HG02571 (cell line): ENCODE measurements at regions not wholly inside any gene's neighbourhood (a gene's known extent, or its start where the extent isn't known, plus 50 kb on each side); places are given as distances from the start of the nearest gene placed in this dataset.

Experiments
- ATAC-seq: cut with Tn5 transposase; IDR thresholded peaks from one replicate; pipeline ENCODE4 v1.9.1; 2021; ENCODE audit warnings: mild to moderate bottlenecking, moderate library complexity; ENCODE audit not compliant: unreplicated experiment

- ATAC-seq: no peak
Observed at GRCh38 chr15:66900586-66901310, 164.7 kb upstream of the SMAD3 start.

DNA sequence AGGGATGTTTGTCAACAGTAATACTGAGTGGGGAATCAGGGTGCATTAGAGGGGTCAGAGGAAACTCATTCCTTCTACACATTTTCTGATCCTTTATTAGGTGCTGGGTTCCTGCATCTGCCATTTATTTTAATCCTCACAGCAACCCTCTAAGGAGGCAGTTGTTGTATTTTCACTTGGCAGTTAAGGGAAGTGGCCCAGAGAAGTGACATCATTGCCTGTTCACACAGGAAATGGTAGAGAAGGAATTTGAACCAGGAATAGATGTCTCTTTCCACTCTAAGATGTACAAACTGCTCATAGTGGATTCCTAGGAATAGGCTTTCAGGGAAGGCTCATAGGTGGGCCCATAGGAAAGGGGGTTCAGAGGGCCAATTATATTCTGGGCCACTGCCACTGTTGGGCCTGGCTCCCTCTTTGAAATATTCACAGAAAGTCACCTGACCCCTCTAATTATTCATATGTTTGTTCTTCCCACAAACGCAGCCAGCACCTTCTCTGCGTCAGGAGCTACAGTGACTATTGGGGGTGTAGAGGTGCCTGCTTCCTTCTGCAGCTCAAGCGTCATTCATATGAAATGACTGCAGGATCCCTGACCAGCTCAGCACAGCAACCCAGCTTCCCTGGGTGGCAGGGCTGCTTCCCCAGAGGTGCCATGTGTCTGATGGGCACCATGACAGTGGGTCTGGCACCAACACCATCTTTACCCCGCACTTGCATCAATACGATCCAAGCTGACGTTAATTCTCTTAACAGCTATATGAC is 163.9 kb upstream of the SMAD3 start:
- no peak for ATAC-seq

DNA sequence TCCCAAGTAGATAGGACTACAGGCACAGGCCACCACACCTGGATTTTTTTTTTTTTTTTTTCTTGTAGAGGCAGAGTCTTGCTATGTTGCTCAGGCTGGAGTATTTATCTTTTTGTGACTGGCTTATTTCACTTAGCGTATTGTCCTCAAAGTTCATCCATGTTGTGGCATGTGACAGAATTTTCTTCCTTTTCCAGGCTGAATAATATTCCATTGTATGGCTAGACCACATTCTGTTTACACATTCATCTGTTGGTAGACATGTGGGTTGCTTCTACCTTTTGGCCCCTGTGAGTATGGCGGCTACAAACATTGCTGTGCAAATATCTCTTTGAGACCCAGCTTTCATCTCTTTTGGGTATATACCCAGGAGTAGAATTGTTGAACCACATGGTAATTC is 160.2 kb upstream of the SMAD3 start:
- no peak for ATAC-seq

- no peak for ATAC-seq
Observed at GRCh38 chr15:66905954-66906353, 159.4 kb upstream of the SMAD3 start.

DNA sequence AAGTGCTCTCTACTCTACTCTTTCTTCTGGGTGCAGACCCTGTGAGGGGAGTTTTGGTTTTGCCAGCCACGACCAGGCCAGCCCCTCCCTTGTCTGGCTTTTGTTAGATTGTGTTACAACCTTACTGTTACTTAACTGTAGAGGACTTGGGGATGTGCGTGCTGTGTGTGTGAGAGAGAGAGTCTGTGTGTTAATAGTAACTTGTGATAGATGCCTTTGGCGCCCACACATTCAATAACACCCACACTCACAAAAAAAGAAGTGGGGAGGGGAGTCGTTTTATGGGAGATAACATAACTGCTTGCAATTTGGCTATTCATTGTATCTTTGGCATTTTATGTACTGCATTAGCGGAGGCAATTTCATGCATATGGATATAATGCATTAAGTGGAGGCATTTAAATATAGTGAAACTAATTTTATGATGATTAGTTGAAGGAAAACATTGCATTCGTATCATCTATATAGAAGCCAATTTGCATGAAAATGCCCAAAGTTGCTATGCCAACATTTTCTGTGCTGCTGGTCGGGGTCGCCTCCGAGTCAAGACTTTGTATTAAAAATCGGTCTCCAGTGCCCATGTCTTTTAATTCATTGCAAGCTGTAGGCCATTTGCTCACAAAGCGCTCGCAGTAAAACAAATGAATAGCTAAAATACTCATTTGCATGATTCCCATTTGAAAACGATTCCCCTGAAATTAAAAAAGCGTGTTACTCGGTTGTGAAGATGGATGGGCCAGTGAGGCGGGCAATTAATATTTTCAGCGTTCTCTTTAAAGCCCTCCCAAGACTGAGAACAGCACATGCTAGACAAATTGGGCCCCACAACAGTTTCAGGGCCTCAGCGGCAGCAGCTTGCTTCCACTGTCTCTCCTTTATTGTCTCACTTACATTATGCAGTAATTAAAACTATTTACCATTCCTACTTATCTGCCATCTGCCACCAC is 158.5 kb upstream of the SMAD3 start:
- no peak for ATAC-seq

DNA sequence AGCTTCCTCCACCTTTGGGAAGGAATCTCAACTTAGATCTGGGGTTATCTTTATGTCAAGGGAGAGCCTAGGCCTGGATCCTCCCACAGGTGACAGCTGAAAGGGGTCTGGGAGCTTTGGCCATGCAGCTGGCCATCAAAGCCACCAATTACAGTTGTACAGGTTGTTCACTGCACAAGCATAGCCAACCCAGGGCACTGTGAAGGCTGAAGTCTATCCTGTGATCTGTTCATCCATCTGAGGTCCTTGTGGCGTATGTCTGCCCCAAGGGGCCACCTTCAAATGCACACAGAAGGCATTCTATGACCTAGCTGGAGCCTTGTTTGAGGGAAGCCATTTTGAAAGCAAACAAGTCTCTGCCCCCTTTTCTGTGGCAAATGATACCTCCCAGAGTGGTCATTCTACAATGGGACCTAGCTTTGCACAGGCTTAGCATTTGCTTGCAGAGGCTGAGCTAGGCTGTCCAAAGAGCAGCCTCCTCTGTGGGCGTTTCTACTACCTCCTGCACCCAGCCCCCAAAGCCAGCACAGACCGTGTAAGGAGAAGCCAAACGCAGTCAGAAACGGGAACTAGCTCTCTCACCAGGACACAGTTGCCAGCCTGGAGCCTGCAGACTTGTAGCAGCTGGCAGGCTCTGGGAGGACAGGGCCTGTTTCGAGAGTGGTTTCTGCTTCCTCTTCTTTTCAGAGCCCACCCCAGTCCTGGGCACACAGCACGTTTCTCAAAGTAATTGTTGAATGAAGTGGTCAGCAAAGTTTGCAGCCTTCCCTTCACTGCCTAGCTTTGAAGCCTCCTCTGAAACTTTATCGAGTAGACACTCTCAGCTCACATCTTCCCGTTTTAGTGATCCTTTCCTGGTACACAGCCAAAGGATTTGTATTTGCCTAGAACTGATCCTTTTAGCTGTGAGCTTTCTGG is 157.3 kb upstream of the SMAD3 start:
- no peak for ATAC-seq

- ATAC-seq: no peak
Observed at GRCh38 chr15:66908744-66909095, 156.7 kb upstream of the SMAD3 start.

- no peak for ATAC-seq
Observed at GRCh38 chr15:66909381-66909890, 156.0 kb upstream of the SMAD3 start.

DNA sequence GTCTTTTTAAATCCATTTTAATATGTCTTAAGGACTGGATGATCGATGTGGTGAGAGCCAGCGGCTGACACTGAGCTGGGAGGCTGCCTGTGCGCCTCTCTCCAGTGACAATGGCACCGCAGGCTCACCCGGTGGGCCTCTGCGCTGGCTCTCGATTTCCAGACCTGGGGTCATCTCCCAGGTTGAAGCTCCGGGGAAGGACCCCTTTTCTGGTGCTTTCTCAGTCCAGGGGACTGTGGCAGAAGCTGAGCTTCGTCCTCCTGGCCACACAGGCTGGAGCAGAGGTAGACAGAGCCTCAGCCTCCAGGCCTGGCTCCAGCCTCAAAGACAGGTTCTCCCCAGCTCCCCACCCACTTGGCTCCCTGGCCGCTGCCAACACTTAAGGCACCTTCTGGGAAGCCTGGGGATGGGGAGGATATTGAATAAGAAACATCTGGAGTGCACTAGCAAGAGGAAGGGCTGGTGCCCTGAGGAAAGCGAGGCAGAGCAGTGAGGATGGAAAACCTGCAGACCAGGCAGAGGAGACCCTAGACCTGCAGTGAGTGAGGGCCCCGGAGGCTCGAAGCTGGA is 154.2 kb upstream of the SMAD3 start:
- ATAC-seq: no peak

GRCh38 chr15:66912001-66912400 is 153.4 kb upstream of the SMAD3 start:
- ATAC-seq: no peak

DNA sequence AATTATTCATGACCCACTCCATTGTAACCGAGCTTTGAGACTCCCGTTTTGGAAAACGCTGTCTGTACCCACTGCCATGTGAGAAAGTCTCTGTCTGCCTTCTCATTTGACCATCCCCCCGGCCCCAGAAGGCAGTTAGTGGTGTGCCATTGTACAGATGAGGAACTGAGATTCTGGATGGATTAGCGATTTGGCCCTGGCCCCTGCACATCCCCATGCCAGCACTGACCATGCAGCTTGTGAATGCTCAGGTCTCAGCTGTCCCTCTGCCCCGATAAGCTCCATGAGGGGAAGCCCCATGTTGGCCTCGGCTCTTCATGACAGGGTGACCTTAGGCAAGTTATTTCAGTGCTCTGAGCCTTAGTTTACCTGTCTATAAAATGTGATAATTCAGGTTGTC is 153.0 kb upstream of the SMAD3 start:
- no peak for ATAC-seq

- no peak for ATAC-seq
Observed at GRCh38 chr15:66917904-66918448, 147.4 kb upstream of the SMAD3 start.

DNA sequence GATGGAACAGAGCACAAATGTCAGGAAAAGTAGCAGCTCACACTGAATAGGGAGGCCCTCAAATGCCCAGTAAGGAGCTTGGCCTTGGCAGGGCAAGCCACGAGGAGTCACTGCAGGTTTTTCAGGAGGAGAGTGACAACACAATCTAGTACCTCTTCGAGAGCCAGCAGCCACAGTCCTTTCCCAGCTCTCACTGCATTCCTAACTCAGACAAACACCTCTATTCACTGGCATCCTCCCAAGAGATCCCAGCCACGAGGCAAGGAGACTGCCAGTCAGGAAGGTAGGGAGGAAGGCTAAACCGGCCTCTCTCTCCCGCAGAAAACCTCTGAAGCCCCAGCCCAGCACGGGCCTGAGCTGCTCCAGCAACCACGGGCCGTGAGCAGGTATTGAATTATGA is 146.0 kb upstream of the SMAD3 start:
- ATAC-seq: no peak

- no peak for ATAC-seq
Observed at GRCh38 chr15:66921319-66921915, 144.0 kb upstream of the SMAD3 start.

DNA sequence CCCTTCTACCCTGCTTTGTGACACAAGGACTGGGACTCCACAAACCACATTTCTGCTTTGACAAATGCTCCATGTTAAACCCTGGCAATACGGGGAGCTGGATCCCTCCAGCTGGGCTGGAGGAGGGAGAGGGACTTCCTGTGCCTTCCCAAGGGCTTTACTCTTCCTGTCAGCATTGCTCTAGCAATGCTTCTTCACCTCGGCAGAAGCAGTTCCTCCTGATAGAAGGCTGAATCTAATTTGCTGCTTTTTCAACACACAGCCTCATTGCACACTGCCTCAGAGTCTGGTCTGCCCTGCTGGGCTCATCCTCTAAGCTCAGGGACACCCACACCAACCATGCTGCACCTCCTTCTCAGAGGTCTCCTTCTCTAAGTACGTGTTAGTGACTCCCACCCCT is 142.8 kb upstream of the SMAD3 start:
- ATAC-seq: no peak

DNA sequence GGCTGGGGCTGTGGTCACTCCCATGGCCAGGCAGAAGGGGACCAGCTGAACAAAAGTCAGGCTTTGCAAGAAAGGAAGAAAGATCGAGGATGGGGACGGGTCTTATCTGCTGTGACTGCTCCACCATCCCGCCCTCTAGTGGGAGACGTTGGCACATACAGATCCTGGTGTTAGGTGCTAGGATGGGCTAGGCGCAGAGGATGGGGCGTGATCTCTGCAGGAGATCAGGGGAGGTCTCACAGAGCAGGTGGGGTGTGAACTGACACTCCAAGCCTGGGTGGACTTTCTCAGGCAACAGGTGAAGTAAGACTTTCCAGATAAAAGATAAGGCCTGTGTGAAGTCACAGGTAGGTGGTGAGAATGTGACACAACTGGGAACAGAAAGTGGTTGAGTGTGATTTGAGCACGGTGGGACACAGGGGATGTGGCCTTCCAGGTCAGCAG is 141.9 kb upstream of the SMAD3 start:
- no peak for ATAC-seq

DNA sequence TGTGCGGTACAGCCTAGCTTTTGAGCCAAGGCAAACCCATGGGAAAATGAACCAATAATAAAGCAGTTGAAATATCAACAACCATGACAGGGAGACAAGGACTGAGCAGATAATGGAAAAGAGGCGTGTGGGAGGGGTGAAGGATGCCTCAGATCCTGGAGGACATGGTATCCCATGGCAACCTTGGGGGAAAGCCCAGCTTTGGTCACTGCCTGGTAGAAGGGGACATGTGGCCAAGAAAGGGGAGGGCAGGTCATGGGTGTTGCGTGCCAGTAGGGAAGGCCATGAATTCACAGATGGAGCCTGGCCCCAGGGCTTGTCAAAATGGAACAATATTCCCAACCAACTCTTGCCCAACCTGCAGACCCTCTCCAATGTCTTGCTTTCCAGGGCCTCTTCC is 140.5 kb upstream of the SMAD3 start:
- no peak for ATAC-seq

GRCh38 chr15:66925721-66926120 is 139.7 kb upstream of the SMAD3 start:
- ATAC-seq: no peak
